A549 (cell line): ENCODE measurements at regions not wholly inside any gene's neighbourhood (a gene's known extent, or its start where the extent isn't known, plus 50 kb on each side); places are given as distances from the start of the nearest gene placed in this dataset.

ENCODE experiments used
- ATAC-seq, 2 experiments: fragments of 200-7000 bp in 1 of 2; fragments of >200 bp in 1 of 2; cut with Nextera tagmentation in 1 of 2; cut with Tn5 transposase in 1 of 2; 3 replicates each; pipeline versions ENCODE4 v1.8.0 to v1.9.1; 2018 to 2020; ENCODE audit warnings: mild to moderate bottlenecking in 1 of 2, moderate library complexity in 1 of 2
- CTCF ChIA-PET: fragments of 300-600 bp; sonication (Branson Sonifier 250); formaldehyde crosslinking; extraction: SDS; loops from one replicate; lab custom pipeline; 2021; ENCODE audit warnings: antibody characterized with exemption, inconsistent platforms; lab: Yijun Ruan, JAX
- POLR2A ChIA-PET: fragments of 350-600 bp; formaldehyde crosslinking; extraction: SDS; loops from one replicate; lab custom pipeline; 2021; ENCODE audit warnings: antibody characterized with exemption, inconsistent platforms; lab: Yijun Ruan, JAX
- DNase-seq, 2 experiments: peaks; one replicate each; pipeline versions ENCODE4 v3.0.0 to v3.0.0-alpha.2; 2011 to 2016; ENCODE audit warnings: low read depth in 1 of 2, low spot score in 1 of 2
- FAIRE-seq: peaks from 2 replicates; lab custom pipeline; 2011; peaks lifted over from hg19 to GRCh38; lab: Jason Lieb, UNC
- H3K27ac ChIP-seq, 2 experiments: fragments of >200 bp; sonication (Bioruptor Twin); formaldehyde crosslinking; 3 replicates each; pipeline ENCODE4 v1.5.1; 2016 to 2017
- H3K4me1 ChIP-seq: fragments of >200 bp; sonication (Bioruptor Twin); formaldehyde crosslinking; 3 replicates; pipeline ENCODE4 v1.6.1; 2016
- H3K4me2 ChIP-seq: fragments of >200 bp; sonication (Bioruptor Twin); formaldehyde crosslinking; 3 replicates; pipeline ENCODE4 v1.6.1; 2016
- H3K4me3 ChIP-seq: fragments of >200 bp; sonication (Bioruptor Twin); formaldehyde crosslinking; 3 replicates; pipeline ENCODE4 v1.5.1; 2016
- H3K9me3 ChIP-seq: fragments of >200 bp; sonication (Bioruptor Twin); formaldehyde crosslinking; 3 replicates; pipeline ENCODE4 v1.6.1; 2016
- CEBPB ChIP-seq, 2 experiments: fragments of >200 bp in 1 of 2; sonication (Bioruptor Twin) in 1 of 2; formaldehyde crosslinking in 1 of 2; IDR thresholded peaks; 2 replicates each; pipeline ENCODE4 v1.6.1; 2012 to 2016
- CHD2 ChIP-seq: fragments of 150-350 bp; IDR thresholded peaks from 2 replicates; pipeline ENCODE4 v1.6.1; 2014; ENCODE audit warnings: low read length; ENCODE audit not compliant: partially characterized antibody
- EHMT2 ChIP-seq: fragments of 200-600 bp; sonication (generic); IDR thresholded peaks from 2 replicates; pipeline ENCODE4 v1.6.1; 2016; ENCODE audit warnings: antibody characterized with exemption, low read depth, mild to moderate bottlenecking, moderate library complexity
- ESRRA ChIP-seq: fragments of 150-350 bp; IDR thresholded peaks from 2 replicates; pipeline ENCODE4 v1.6.1; 2014; ENCODE audit warnings: mild to moderate bottlenecking, low read length, borderline replicate concordance
- FOSB ChIP-seq: fragments of 250-450 bp; sonication (Bioruptor Pico); IDR thresholded peaks from 2 replicates; pipeline ENCODE4 v1.5.0; 2020; ENCODE audit warnings: mild to moderate bottlenecking, moderate library complexity
- FOXS1 ChIP-seq: fragments of 250-450 bp; sonication (Bioruptor Pico); IDR thresholded peaks from 2 replicates; pipeline ENCODE4 v1.5.0; 2020; ENCODE audit warnings: mild to moderate bottlenecking, moderate library complexity
- GATA3 ChIP-seq: IDR thresholded peaks from 2 replicates; pipeline ENCODE4 v1.6.1; 2012; ENCODE audit warnings: borderline replicate concordance
- HDAC2 ChIP-seq: fragments of 200-600 bp; sonication (generic); IDR thresholded peaks from 2 replicates; pipeline ENCODE4 v1.6.1; 2016
- HOXA7 ChIP-seq: fragments of 250-450 bp; sonication (Bioruptor Pico); IDR thresholded peaks from 2 replicates; pipeline ENCODE4 v1.5.0; 2020; ENCODE audit warnings: mild to moderate bottlenecking, moderate library complexity
- HOXB13 ChIP-seq: fragments of 250-450 bp; sonication (Bioruptor Pico); IDR thresholded peaks from 2 replicates; pipeline ENCODE4 v1.5.0; 2020; ENCODE audit warnings: low read depth, mild to moderate bottlenecking, moderate library complexity
- JUN ChIP-seq, 2 experiments: fragments of >200 bp; sonication (Bioruptor Twin); formaldehyde crosslinking; IDR thresholded peaks; 2 replicates in 1 of 2; 3 replicates in 1 of 2; pipeline ENCODE4 v1.6.1; 2016 to 2017
- JUNB ChIP-seq: fragments of >200 bp; sonication (Bioruptor Twin); formaldehyde crosslinking; IDR thresholded peaks from 2 replicates; pipeline ENCODE4 v1.6.1; 2016
- MYC ChIP-seq: IDR thresholded peaks from 2 replicates; pipeline ENCODE4 v1.6.1; 2012; ENCODE audit warnings: mild to moderate bottlenecking, inconsistent platforms, low read length, improper control_type of control experiment, borderline replicate concordance
- NFE2L2 ChIP-seq: fragments of 150-350 bp; conservative IDR thresholded peaks from 2 replicates; pipeline ENCODE4 v1.6.1; 2014; ENCODE audit warnings: low read length
- RAD21 ChIP-seq, 2 experiments: fragments of >200 bp in 1 of 2; sonication (Bioruptor Twin) in 1 of 2; formaldehyde crosslinking in 1 of 2; IDR thresholded peaks in 1 of 2; conservative IDR thresholded peaks in 1 of 2; 2 replicates in 1 of 2; 3 replicates in 1 of 2; pipeline ENCODE4 v1.6.1; 2012 to 2018; ENCODE audit warnings: inconsistent platforms in 1 of 2
- RARB ChIP-seq: fragments of 250-450 bp; sonication (Bioruptor Pico); IDR thresholded peaks from 2 replicates; pipeline ENCODE4 v1.8.0; 2021; ENCODE audit warnings: mild to moderate bottlenecking, moderate library complexity
- RFX5 ChIP-seq: fragments of 450-650 bp; IDR thresholded peaks from 2 replicates; pipeline ENCODE4 v1.7.1; 2014; ENCODE audit warnings: antibody characterized with exemption, mild to moderate bottlenecking, moderate library complexity
- SMC3 ChIP-seq: fragments of >200 bp; sonication (Bioruptor Twin); formaldehyde crosslinking; IDR thresholded peaks from 3 replicates; pipeline ENCODE4 v1.6.1; 2018; ENCODE audit warnings: inconsistent platforms
- TFCP2L1 ChIP-seq: fragments of 250-450 bp; sonication (Bioruptor Pico); IDR thresholded peaks from 2 replicates; pipeline ENCODE4 v1.5.0; 2021; ENCODE audit warnings: mild to moderate bottlenecking
- ZC3H11A ChIP-seq: fragments of 450-650 bp; IDR thresholded peaks from 2 replicates; pipeline ENCODE4 v1.6.1; 2014; ENCODE audit warnings: antibody characterized with exemption, mild to moderate bottlenecking
- ZSCAN20 ChIP-seq: fragments of 250-450 bp; sonication (Bioruptor Pico); IDR thresholded peaks from 2 replicates; pipeline ENCODE4 v1.8.0; 2022; ENCODE audit warnings: mild to moderate bottlenecking, moderate library complexity
- WGBS: methylation state at CpG from one replicate; pipeline ENCODE4 v1.1.6; 2017; ENCODE audit errors: missing lambda C conversion rate; 5-methylcytosine and 5-hydroxymethylcytosine counted together
- TF ChIP-seq, protein P1 (sequence below): fragments of 450-650 bp; IDR thresholded peaks from 2 replicates; pipeline ENCODE4 v1.6.1; 2014; ENCODE audit warnings: antibody characterized with exemption
- TF ChIP-seq, protein P2 (sequence below): IDR thresholded peaks from 2 replicates; pipeline ENCODE4 v1.6.1; 2012
- TF ChIP-seq, protein P3 (sequence below): IDR thresholded peaks from 2 replicates; pipeline ENCODE4 v1.6.1; 2012
- TF ChIP-seq, protein P4 (sequence below): fragments of 200-600 bp; sonication (generic); IDR thresholded peaks from 2 replicates; pipeline ENCODE4 v1.6.1; 2016; ENCODE audit warnings: antibody characterized with exemption, mild to moderate bottlenecking, moderate library complexity
- TF ChIP-seq, protein P5 (sequence below): fragments of >200 bp; sonication (Bioruptor Twin); formaldehyde crosslinking; IDR thresholded peaks from 3 replicates; pipeline ENCODE4 v1.5.1; 2016
- TF ChIP-seq, protein P6 (sequence below): IDR thresholded peaks from 2 replicates; pipeline ENCODE4 v1.6.1; 2012; ENCODE audit warnings: low read depth, borderline replicate concordance

DNA sequence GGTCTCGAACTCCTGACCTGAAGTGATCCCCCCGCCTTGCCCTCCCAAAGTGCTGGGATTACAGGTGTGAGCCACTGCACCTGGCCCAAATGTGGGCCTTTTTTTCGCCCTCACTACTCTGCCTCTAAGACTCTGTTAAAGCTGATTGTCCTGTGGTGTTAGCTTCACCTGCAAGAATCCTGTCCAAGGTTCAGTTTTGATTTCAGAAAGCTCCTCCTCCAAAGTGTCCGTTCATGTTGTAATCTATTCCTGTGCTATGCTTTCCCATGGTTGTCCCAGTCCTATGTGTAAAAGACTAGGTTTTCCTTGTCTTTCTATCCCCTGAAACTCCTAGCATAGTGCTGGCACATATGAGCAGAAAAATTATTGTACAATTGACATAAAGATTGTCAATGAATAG is 440.9 kb downstream of the KLF5 start:
- no peak for DNase-seq
- H3K9me3 ChIP-seq: no peaks in the 10 kb centered on the region
- no peak overlapping the region for H3K4me3 ChIP-seq
- no peak overlapping the region for H3K4me2 ChIP-seq
- TF ChIP-seq ZSCAN20 (CRISPR knock-in tag): no peak
- TF ChIP-seq RARB (CRISPR knock-in tag): no peak
- no peak for TF ChIP-seq MYC
- TF ChIP-seq FOXS1: no peak
- TF ChIP-seq HDAC2: no peak
- TF ChIP-seq, protein P1, sequence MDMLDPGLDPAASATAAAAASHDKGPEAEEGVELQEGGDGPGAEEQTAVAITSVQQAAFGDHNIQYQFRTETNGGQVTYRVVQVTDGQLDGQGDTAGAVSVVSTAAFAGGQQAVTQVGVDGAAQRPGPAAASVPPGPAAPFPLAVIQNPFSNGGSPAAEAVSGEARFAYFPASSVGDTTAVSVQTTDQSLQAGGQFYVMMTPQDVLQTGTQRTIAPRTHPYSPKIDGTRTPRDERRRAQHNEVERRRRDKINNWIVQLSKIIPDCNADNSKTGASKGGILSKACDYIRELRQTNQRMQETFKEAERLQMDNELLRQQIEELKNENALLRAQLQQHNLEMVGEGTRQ: no peak
- TF ChIP-seq SMC3: no peak
- no peak for TF ChIP-seq JUNB
- TF ChIP-seq CHD2: no peak
- TF ChIP-seq JUN (IDR thresholded peaks at IDR 0.05): no peak
- TF ChIP-seq, protein P2, sequence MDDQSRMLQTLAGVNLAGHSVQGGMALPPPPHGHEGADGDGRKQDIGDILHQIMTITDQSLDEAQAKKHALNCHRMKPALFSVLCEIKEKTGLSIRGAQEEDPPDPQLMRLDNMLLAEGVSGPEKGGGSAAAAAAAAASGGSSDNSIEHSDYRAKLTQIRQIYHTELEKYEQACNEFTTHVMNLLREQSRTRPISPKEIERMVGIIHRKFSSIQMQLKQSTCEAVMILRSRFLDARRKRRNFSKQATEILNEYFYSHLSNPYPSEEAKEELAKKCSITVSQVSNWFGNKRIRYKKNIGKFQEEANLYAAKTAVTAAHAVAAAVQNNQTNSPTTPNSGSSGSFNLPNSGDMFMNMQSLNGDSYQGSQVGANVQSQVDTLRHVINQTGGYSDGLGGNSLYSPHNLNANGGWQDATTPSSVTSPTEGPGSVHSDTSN: no peak
- no peak for TF ChIP-seq ZC3H11A
- TF ChIP-seq FOSB (CRISPR knock-in tag): no peak
- TF ChIP-seq, protein P3, sequence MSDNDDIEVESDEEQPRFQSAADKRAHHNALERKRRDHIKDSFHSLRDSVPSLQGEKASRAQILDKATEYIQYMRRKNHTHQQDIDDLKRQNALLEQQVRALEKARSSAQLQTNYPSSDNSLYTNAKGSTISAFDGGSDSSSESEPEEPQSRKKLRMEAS: no peak
- TF ChIP-seq, protein P4, sequence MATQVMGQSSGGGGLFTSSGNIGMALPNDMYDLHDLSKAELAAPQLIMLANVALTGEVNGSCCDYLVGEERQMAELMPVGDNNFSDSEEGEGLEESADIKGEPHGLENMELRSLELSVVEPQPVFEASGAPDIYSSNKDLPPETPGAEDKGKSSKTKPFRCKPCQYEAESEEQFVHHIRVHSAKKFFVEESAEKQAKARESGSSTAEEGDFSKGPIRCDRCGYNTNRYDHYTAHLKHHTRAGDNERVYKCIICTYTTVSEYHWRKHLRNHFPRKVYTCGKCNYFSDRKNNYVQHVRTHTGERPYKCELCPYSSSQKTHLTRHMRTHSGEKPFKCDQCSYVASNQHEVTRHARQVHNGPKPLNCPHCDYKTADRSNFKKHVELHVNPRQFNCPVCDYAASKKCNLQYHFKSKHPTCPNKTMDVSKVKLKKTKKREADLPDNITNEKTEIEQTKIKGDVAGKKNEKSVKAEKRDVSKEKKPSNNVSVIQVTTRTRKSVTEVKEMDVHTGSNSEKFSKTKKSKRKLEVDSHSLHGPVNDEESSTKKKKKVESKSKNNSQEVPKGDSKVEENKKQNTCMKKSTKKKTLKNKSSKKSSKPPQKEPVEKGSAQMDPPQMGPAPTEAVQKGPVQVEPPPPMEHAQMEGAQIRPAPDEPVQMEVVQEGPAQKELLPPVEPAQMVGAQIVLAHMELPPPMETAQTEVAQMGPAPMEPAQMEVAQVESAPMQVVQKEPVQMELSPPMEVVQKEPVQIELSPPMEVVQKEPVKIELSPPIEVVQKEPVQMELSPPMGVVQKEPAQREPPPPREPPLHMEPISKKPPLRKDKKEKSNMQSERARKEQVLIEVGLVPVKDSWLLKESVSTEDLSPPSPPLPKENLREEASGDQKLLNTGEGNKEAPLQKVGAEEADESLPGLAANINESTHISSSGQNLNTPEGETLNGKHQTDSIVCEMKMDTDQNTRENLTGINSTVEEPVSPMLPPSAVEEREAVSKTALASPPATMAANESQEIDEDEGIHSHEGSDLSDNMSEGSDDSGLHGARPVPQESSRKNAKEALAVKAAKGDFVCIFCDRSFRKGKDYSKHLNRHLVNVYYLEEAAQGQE: no peak
- no peak for TF ChIP-seq HOXA7 (CRISPR knock-in tag)
- no peak for TF ChIP-seq TFCP2L1 (CRISPR knock-in tag)
- TF ChIP-seq EHMT2: no peak
- TF ChIP-seq RAD21 (conservative IDR thresholded peaks at IDR 0.05 in 1 of 2, IDR thresholded peaks at IDR 0.05 in 1 of 2): no peak
- TF ChIP-seq, all 56 proteins: peak for 0
- FAIRE-seq (no peak), ATAC-seq (no peak)
- no peak overlapping the region for H3K27ac ChIP-seq
- CTCF ChIA-PET: no interaction called here
- POLR2A ChIA-PET: no interaction called here
- H3K4me1 ChIP-seq: peaks cover 8% of the 10 kb centered on the region; the same call in 2 of the 3 replicates
- 82% methylated on average over 4 of the region's 4 CpGs for WGBS

DNA sequence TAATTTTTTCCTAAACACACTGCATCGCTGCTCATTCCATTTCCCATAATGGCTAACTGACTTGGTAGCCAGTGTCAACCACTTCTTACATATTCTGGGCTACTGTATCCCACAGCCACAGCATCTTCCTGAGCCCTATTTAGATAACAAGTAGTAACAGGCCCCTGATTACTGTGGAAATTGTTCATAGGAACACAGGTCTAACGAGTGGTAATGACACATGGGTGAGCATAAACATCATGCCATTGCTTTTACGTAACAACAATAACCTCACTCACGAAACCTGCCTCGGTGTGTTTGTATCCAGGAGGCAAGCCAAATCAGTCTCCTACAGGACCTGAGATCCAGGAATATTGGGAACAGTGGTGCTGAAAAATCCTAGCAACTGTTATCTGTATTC is 438.6 kb downstream of the KLF5 start:
- ChIA-PET POLR2A (no interaction called here), CTCF (interaction anchor here (0.8 kb wide), 1 partner anchor 14 kb away, joined by 3 read pairs; no protein-coding TSS in a partner anchor)
- FAIRE-seq (no peak), ATAC-seq (no peak), DNase-seq (no peak)
- Histone ChIP-seq H3K4me1 (peaks cover 12% of the 10 kb centered on the region; the same call in 2 of the 3 replicates), H3K4me2 (no peak overlapping the region), H3K27ac (no peak overlapping the region), H3K4me3 (no peak overlapping the region), H3K9me3 (no peaks in the 10 kb centered on the region)
- 94% methylated on average over 5 of the region's 5 CpGs for WGBS
- TF ChIP-seq, protein P5, sequence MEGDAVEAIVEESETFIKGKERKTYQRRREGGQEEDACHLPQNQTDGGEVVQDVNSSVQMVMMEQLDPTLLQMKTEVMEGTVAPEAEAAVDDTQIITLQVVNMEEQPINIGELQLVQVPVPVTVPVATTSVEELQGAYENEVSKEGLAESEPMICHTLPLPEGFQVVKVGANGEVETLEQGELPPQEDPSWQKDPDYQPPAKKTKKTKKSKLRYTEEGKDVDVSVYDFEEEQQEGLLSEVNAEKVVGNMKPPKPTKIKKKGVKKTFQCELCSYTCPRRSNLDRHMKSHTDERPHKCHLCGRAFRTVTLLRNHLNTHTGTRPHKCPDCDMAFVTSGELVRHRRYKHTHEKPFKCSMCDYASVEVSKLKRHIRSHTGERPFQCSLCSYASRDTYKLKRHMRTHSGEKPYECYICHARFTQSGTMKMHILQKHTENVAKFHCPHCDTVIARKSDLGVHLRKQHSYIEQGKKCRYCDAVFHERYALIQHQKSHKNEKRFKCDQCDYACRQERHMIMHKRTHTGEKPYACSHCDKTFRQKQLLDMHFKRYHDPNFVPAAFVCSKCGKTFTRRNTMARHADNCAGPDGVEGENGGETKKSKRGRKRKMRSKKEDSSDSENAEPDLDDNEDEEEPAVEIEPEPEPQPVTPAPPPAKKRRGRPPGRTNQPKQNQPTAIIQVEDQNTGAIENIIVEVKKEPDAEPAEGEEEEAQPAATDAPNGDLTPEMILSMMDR: no peak
- TF ChIP-seq RFX5 (no peak), NFE2L2 (no peak), GATA3 (no peak), CEBPB (IDR thresholded peaks at IDR 0.05) (no peak), HOXB13 (CRISPR knock-in tag) (no peak), ESRRA (no peak)
- TF ChIP-seq, protein P6, sequence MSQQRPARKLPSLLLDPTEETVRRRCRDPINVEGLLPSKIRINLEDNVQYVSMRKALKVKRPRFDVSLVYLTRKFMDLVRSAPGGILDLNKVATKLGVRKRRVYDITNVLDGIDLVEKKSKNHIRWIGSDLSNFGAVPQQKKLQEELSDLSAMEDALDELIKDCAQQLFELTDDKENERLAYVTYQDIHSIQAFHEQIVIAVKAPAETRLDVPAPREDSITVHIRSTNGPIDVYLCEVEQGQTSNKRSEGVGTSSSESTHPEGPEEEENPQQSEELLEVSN: no peak
- TF ChIP-seq, protein P4: no peak
